ENCODE measurements at regions not wholly inside any gene's neighbourhood (a gene's known extent, or its start where the extent isn't known, plus 50 kb on each side); places are given as distances from the start of the nearest gene placed in this dataset.

DNA sequence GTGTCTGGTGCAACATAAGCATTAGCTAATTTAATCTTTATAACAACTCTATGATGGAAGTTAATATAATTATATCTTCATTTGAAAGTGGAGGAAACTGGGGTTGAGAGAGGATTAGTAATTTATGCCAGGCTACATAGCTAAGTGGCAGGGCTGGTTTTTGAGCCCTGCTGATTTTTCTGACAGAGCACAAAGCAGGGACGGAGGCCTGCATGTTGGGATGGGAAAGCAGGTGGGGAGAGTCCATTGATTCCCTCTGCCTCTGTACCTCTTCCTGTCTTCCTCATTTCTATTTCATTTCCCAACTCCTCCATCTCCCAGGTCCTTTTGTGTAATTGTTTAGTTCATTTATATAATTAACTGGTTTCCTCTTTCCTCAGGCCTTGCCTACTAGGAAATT is 251.6 kb upstream of the ZPLD1 start:
- no peak for DNase-seq

- no peak for DNase-seq
These were observed 251.2 kb upstream of the ZPLD1 start for GRCh38 chr3:102183623-102184022.

GRCh38 chr3:102189541-102189940 is 245.3 kb upstream of the ZPLD1 start:
- no peak for DNase-seq

DNA sequence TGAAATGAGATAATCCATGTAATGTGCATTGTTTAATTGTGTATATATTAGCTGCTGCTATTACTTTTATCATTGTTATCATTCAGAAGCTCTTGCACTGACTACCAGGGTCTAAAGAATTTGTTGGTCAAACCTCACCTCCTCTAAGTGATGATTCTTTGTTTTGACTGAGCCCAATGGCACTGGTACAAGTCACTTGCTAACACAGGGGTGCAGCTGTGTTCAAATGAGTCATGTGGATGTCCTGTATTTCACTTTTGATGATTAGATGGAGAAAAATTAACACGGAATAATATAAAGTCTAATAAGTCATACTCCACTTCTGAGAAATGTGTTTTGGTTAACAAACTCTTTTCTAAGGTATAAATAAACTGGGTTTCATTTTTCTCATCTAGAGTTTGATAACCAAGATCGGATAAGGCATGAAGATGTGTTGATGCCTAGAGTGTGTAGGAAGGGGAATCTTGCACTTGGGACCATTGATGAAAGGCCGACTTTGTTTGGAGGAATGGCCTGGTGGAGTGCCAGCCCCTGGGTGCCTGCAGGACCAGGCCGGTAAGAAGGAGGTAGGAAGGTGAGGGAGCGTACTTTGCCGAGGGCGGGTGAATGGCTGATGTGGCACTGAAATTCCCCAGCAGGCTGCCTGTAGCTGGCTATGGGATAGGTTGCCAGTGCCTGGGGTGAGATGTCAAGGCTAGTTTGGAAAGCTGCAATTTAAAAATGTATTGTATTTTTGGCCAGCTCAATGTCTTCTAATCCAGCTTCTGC is 244.7 kb upstream of the ZPLD1 start:
- no peak for DNase-seq

DNA sequence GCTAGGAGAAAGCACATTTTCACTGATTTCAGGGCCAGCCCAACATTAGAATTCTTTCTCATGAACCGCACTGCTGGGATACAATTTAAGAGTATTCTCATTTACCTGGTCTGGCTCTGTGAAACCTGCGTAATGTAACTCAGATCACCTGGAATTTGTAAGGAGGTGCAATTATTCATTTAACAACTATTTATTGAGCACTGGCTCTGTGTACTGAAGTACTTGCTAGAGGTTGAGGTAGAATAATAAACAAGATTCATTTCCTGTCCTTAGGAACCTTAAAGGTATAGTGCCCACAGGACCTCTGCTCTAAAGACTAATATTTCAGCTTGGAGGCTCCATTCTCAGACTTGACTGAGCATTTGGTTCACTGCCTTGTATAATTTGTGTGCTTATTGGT is 242.2 kb upstream of the ZPLD1 start:
- DNase-seq = no peak

- no peak for DNase-seq
These were observed 241.6 kb upstream of the ZPLD1 start for GRCh38 chr3:102193255-102193654.

- no peak for DNase-seq
These were observed 240.8 kb upstream of the ZPLD1 start for GRCh38 chr3:102194001-102194400.

GRCh38 chr3:102194760-102195159 is 240.1 kb upstream of the ZPLD1 start:
- no peak for DNase-seq

GRCh38 chr3:102195198-102195948 is 239.4 kb upstream of the ZPLD1 start:
- DNase-seq = no peak

GRCh38 chr3:102200126-102200525 is 234.7 kb upstream of the ZPLD1 start:
- no peak for DNase-seq

DNA sequence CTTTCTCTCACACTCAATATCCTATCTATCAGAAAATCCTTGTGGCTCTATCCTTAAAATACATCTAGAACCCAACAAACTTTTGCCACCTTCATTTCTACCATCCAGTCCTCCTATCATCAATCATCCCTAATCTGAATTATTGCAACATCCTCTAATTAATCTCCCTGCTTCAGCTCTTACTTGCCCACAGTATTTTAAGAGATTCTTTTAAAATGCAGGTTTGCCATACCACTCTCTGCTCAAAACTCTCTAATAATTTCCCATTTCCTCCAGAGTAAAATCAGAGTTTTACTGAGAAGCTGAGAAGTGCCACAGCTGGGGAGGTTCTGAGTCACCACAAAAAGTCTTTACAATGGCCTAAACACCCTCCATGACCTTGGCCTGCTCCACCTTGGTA is 234.3 kb upstream of the ZPLD1 start:
- no peak for DNase-seq

DNA sequence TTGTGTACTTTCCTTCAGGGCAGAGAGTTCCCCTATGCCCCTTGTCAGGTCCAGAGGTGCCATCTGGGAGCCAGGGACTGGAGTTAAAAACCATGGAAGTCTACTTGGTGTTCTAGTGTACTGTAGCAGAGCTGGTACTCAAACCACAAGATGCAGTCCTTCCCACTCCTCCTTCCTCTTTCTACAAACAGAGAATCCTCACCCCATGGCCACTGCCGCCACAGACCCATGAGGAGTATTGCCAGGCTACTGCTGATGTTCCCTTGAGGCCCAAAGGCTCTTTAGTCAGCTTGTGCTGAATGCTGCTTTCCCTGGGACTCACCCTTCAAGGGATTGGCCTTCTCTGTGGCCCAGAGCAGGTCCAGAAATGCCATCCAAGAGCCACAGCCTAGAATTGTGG is 229.2 kb upstream of the ZPLD1 start:
- no peak for DNase-seq

- DNase-seq = no peak
These were observed 228.2 kb upstream of the ZPLD1 start for GRCh38 chr3:102206511-102207031.

GRCh38 chr3:102207151-102207571 is 227.7 kb upstream of the ZPLD1 start:
- no peak for DNase-seq

GRCh38 chr3:102215166-102215565 is 219.6 kb upstream of the ZPLD1 start:
- no peak for DNase-seq

- no peak for DNase-seq
These were observed 211.7 kb upstream of the ZPLD1 start for GRCh38 chr3:102223132-102223531.

DNA sequence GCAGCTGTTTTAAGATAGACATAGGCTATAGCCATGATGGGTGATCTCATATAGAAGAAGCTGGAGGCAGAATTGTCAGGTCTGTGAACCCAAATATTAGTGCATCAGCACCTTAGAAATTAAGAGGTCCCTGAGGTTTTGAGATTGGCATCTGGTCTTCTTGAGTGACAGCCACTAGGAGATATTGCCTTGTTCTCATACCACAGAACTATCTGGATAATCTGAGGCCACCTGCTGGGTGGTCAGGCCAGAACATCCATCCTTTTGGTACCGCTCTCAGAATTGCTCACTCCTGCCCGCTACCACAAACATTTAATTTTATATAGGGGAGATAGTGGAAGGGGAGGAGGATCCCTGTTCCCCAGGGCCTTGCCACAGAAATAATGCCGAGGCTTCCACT is 210.6 kb upstream of the ZPLD1 start:
- no peak for DNase-seq

DNA sequence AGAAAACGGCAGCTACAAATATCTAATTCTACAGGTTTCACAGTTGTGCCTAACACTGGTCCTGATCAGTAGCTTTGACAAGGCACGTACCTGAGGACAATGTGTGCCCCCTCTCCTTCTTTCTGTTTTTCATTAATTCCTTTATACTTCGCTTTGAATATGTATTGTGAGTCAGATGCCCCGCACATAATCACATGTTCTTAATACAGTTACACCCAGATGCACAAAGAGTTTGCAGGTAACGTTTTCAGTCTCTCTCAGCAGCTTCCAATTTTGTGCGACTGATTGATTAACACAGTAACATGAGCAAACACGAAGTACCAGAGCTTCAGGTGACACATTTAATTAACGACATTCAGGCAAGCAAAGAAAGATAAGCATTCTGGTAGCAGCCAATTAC is 209.8 kb upstream of the ZPLD1 start:
- DNase-seq = no peak

- DNase-seq = no peak
These were observed 209.2 kb upstream of the ZPLD1 start for GRCh38 chr3:102225407-102226132.

DNA sequence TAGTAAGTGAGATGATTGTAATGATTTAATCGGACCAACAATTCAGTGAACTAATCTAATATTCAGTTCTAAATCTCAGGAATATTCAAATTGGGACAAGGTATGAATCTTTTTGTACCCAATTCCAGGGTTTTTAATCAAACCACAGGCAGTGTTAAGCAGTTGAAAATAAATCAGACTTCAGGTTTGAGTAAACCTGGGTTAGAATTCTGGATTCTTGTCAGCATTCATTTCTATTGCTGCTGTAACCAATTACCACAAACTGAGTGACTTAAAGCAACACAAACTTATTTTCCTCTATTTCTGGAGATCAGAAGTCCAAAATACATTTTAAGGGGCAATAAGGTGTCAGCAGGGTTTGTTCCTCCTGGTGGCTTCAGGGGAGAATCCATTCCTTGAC is 208.4 kb upstream of the ZPLD1 start:
- DNase-seq = no peak

GRCh38 chr3:102229062-102229655 is 205.7 kb upstream of the ZPLD1 start:
- peak; percentile 75 for DNase-seq

DNA sequence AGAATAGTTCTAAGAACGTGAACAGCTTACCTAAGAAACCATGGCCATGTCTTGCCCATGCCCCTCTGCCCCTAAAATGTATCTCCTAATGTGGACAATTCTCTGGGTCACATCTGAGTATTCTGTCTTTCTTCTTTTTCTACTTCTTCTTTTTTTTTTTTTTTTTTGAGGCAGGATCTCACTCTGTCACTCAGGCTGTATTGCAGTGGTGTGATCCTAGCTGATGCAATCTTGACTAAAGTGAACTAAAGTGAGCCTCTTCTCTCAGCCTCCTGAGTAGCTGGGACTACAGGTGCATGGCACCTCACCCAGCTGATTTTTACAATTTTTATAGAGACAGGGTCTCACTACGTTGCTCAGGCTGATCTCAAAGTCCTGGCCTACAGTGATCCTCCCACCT is 204.8 kb upstream of the ZPLD1 start:
- DNase-seq = no peak

DNA sequence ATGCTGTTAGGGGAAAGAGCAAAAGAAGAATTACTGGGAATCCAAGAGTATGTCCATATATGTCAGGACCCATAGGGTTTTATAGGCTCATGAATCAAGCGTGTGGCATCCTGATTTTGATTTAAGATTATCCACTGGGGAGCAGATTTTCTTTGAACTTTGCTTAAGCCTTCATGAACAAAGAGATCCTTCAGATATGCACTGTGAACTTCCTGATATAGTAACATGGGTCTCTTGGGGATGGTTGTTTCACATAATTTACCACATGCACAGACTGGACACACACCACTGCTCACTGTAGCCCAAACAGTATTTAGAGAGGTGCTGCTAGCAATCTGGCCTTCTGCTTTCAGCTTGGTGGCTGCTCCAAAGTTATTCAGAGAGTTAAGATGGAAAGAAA is 200.9 kb upstream of the ZPLD1 start:
- DNase-seq = no peak

Data from occipital lobe (tissue), 1 donor.